ENCODE measurements at regions not wholly inside any gene's neighbourhood (a gene's known extent, or its start where the extent isn't known, plus 50 kb on each side); places are given as distances from the start of the nearest gene placed in this dataset.

DNA sequence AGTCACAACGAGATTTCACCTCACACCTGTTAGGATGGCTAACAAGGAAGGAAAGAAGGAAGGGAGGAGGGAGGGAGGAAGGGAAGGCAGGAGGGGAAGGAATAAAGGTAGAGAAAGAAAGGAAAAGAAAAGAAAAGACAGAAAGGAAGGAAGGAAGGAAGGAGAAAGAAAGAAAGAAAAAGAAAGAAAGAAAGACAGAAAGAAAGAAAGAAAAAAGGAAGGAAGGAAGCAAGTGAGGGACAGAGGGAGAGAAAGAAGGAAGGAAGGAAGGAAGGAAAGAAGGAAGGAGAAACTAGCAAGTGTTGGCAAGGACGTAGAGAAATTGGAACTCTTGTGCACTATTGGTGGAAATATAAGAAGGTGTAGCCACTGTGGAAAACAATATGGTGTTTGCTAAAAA lies 52.2 kb downstream of the CCDC185 start:
- DNase-seq (ENCODE audit: low spot score) = no peak
- no peak overlapping the region for H3K27ac ChIP-seq
- ChIA-PET POLR2A (ENCODE audit: low non-redundant PET) (no interaction called here), CTCF (no interaction called here)
- TF ChIP-seq, protein P1, sequence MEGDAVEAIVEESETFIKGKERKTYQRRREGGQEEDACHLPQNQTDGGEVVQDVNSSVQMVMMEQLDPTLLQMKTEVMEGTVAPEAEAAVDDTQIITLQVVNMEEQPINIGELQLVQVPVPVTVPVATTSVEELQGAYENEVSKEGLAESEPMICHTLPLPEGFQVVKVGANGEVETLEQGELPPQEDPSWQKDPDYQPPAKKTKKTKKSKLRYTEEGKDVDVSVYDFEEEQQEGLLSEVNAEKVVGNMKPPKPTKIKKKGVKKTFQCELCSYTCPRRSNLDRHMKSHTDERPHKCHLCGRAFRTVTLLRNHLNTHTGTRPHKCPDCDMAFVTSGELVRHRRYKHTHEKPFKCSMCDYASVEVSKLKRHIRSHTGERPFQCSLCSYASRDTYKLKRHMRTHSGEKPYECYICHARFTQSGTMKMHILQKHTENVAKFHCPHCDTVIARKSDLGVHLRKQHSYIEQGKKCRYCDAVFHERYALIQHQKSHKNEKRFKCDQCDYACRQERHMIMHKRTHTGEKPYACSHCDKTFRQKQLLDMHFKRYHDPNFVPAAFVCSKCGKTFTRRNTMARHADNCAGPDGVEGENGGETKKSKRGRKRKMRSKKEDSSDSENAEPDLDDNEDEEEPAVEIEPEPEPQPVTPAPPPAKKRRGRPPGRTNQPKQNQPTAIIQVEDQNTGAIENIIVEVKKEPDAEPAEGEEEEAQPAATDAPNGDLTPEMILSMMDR (conservative IDR thresholded peaks at IDR 0.05; ENCODE audit: low read depth) = no peak

DNA sequence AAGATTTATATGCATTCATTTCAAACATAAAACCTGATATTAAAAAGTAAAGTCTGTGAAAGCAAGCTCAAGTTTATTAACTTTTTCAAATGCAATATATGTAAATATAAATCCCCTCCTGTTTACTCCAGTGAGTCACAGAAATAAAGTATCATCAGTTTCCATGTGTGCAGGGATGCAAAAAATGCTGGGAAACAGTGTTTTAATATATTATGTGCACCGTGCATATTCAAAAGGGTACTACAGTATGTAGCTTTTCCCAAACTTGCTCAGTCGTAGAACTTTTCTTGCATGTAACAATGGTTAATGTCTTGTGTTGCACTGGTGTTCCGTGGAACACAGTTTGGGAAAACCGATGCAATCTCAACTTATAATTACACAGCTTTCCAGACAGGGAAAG lies 60.7 kb downstream of the CCDC185 start:
- H3K27ac ChIP-seq = no peak overlapping the region
- no peak for DNase-seq (ENCODE audit: low spot score)
- ChIA-PET CTCF (interaction anchor here (0.7 to 1.0 kb wide), 2 partner anchors 39 to 331 kb away, joined by 3 read pairs; no protein-coding TSS in a partner anchor), POLR2A (ENCODE audit: low non-redundant PET) (no interaction called here)
- TF ChIP-seq, protein P1 (conservative IDR thresholded peaks at IDR 0.05; ENCODE audit: low read depth) = no peak

DNA sequence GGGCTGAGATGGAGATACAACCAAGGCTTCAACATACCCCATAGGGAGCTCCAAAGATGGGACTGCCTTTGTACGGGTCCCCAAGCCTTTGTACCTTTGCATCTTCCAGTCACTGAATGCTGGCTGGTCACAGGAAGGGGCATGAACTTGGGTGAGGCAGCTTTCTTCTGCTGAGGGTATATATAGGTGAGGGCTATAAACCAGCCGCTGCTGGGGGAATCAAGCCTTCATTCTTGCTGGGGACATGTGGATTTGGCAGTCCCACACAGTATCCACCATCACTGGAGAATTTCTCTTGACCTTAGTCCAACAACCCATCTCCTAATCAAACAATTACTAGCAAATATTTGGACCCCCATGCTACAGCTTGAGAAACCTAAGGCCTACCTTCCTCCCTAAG lies 61.7 kb downstream of the CCDC185 start:
- TF ChIP-seq, protein P1 (conservative IDR thresholded peaks at IDR 0.05; ENCODE audit: low read depth) = no peak
- ChIA-PET CTCF (interaction anchor here (1.0 kb wide), 1 partner anchor 332 kb away, joined by 3 read pairs; no protein-coding TSS in a partner anchor), POLR2A (ENCODE audit: low non-redundant PET) (no interaction called here)
- no peak for DNase-seq (ENCODE audit: low spot score)
- H3K27ac ChIP-seq = no peak overlapping the region

DNA sequence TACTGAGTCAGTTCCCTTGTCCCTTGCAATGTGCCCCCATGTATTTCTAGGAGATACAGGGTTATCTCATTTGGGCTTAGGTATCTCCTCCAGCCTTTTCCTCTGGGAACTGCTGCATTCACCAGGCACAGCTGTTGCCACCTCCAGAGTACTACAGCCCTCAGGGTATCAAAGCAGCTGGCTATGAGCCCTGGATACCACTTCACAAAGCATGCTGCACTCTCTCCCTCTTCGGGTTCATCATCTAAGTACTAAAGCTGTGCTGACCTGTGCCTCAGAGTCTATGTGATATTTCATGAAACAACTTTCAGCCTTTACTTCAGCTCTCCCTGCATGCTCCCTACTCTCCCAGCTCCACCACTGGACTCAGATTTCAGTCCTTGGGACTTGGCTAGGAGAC lies 62.3 kb downstream of the CCDC185 start:
- H3K27ac ChIP-seq = no peak overlapping the region
- POLR2A ChIA-PET (ENCODE audit: low non-redundant PET) = no interaction called here
- TF ChIP-seq, protein P1 (conservative IDR thresholded peaks at IDR 0.05; ENCODE audit: low read depth) = no peak
- no peak for DNase-seq (ENCODE audit: low spot score)
- CTCF ChIA-PET = interaction anchor here (0.6 kb wide), 1 partner anchor 249 kb away, joined by 4 read pairs; no protein-coding TSS in a partner anchor

DNA sequence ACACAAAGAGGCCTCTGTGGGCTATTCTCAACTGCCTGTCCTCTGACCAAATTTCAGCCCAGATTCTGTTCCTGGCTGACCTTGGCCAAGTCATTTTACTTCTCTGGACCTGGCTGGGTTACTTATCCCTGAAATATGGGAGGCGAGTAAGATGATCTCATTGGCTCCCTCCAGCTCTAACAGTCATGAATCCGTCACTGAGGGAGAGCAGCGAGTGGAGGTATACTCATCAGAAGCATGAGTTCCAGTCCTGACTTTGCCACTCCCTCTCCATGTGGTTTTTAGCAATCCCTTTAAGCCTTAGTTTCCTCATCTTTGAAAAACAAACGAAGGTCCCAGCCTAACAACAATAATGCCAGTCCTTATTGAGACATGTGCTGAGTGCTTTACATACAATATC lies 63.5 kb downstream of the CCDC185 start:
- CTCF ChIA-PET = interaction anchor here (0.7 kb wide), 1 partner anchor 109 kb away, joined by 3 read pairs; no protein-coding TSS in a partner anchor
- TF ChIP-seq, protein P1 (conservative IDR thresholded peaks at IDR 0.05; ENCODE audit: low read depth) = no peak
- POLR2A ChIA-PET (ENCODE audit: low non-redundant PET) = no interaction called here
- DNase-seq (ENCODE audit: low spot score) = no peak
- no peak overlapping the region for H3K27ac ChIP-seq

DNA sequence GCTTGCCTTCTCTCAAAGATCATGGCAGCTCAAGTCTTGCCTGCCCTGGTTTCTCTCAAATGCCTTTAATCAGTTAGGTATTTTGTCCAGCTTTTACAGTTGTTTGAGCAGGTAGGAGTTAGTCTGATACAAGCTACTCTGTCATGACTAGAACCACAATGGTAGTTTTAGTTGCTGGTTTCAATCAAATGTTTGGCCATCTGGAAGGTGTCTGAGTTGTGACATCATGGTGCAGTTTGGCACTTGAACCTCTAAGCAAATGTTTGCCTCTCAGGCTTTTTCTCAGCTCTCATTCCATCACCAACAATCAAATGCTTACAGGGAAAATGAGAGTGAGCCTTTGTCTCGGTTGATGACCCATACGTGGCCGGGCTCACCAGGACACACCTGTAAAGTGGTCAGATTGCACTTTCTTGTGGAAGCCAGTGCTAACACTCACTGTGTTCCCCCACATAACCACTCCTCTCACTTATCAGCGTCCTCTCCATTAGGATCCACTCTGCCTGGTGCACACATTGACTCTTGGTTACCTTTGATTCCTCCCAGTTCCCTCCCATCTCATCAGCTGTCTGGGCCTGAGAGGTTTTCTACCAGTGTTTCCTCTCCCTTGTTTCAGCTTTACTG lies 67.5 kb downstream of the CCDC185 start:
- CTCF ChIA-PET = no interaction called here
- no peak overlapping the region for H3K27ac ChIP-seq
- TF ChIP-seq, protein P1 (conservative IDR thresholded peaks at IDR 0.05; ENCODE audit: low read depth) = no peak
- no peak for DNase-seq (ENCODE audit: low spot score)
- POLR2A ChIA-PET (ENCODE audit: low non-redundant PET) = no interaction called here

All from RWPE1 (cell line).